ENCODE measurements at regions not wholly inside any gene's neighbourhood (a gene's known extent, or its start where the extent isn't known, plus 50 kb on each side); places are given as distances from the start of the nearest gene placed in this dataset.
A peak's percentile ranks its signal among the peaks of the same experiment; 100 is the strongest.
"Not testable (repeated sequence)": the region's sequence is repeated elsewhere in the genome, so short reads cannot be mapped to it uniquely, and the experiment has no call there.

- no peak for DNase-seq
These were observed 352.0 kb downstream of the FLRT2 start for GRCh38 chr14:85881935-85882334.

GRCh38 chr14:85878874-85879273, 348.9 kb downstream of the FLRT2 start:
- DNase-seq = no peak

DNA sequence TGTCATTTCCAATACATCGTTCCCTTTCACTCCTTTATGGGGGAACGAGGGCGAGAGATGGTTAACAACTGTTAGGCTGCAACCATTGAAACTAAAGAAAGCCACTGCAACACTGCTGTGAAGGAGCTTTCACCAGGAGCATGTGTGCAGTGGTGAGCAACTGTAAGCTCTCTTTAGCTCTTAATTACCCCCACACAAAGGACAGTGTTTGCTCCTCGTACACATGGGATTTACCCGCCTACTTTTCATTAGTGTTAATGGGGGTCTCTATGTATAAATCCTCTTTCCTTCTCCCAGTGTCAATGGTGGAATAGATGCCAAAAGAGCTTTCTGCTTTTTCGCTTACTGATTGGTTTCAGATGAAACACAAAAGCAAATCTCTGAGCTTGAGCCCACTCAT, 343.1 kb downstream of the FLRT2 start:
- DNase-seq = no peak

- no peak for DNase-seq
These were observed 337.5 kb downstream of the FLRT2 start for GRCh38 chr14:85867450-85867849.

- DNase-seq = no peak
These were observed 335.8 kb downstream of the FLRT2 start for GRCh38 chr14:85865701-85866100.

- no peak for DNase-seq
These were observed 328.7 kb downstream of the FLRT2 start for GRCh38 chr14:85858634-85859033.

DNA sequence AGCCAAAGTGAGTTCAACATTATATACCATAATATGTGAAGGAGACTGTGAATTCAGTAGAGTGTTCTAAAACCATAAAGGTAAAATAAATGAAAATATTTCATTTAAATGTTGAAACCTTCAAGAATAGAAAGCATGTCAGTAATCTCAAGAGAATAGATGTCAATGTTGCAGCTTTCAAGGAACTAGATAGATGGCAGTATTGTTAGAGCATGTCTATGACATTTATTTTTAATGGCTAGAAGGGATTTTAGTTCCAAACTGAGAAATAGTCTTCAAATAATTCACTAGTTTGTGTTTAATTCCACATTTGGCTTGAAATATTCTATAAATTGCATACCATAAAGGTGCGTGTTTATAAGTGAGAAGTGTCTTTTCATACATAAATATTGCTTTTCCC, 326.5 kb downstream of the FLRT2 start:
- no peak for DNase-seq

DNA sequence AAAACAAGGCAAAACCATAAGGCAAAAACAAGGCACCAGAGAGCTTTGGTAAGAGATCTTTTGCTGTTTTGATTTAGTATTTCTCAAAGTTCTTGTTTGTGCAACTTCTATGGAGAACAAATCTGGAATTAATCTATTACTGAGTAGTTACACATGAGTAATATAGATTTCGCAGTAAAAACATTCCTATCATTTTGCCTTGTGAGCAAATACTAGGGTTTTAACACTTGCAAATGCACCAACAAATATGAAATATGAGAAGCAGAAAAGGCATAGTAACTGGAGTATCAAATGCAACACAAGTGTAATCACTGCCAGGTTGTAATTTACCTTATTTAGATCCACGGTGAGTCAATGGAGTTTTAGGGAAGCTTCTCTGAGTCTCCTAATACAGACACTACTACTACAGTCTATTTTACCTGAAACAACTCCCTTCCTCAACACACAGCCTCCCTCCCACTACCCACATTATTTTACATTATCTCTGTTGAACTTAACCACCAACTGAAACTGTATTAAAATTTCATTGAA, 324.1 kb downstream of the FLRT2 start:
- no peak for DNase-seq

DNA sequence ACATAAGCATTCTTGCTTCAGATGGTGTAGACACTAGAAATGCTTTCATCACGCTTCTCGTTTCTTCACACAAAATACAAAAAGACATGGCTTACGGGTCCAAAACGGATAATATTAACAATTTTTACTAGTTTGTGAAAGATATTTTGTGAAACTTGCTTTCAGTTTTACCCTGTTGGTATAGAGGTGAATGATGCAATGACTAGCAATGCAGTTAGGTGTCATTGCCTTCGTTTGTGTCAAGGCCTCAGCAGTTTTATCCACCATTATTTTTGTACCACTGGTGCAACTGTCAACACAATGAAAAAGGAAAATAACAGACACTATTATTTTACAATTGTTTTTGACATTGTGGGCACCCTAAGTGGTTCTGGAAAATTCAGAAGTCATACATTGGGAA, 323.0 kb downstream of the FLRT2 start:
- no peak for DNase-seq

- DNase-seq = not testable (repeated sequence)
These were observed 322.2 kb downstream of the FLRT2 start for GRCh38 chr14:85852123-85852522.

DNA sequence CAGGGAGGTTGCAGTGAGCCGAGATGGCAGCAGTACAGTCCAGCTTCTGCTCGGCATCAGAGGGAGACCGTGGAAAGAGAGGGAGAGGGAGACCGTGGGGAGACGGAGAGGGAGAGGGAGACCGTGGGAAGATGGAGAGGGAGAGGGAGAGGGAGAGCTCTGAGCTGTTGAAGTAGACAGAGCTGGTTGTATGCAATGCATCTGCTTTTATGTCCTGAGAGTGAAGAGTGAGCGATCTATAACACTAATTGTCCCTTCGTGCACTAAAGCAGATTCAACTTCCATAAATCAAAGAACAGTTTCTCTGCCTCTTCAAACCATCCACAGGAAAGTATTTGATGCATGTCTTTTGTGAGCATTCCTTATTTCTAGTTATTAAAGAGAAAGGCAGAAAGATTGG, 300.6 kb downstream of the FLRT2 start:
- not testable (repeated sequence) for DNase-seq

DNA sequence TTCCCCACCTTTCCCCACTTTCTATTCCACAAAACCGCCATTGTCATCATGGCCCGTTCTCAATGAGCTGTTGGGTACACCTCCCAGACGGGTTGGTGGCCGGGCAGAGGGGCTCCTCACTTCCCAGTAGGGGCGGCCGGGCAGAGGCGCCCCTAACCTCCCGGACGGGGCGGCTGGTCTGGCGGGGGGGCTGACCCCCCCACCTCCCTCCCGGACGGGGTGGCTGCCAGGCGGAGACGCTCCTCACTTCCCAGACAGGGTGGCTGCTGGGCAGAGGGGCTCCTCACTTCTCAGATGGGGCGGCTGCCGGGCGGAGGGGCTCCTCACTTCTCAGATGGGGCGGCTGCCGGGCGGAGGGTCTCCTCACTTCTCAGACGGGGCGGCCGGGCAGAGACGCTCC, 299.7 kb downstream of the FLRT2 start:
- DNase-seq = not testable (repeated sequence)

DNA sequence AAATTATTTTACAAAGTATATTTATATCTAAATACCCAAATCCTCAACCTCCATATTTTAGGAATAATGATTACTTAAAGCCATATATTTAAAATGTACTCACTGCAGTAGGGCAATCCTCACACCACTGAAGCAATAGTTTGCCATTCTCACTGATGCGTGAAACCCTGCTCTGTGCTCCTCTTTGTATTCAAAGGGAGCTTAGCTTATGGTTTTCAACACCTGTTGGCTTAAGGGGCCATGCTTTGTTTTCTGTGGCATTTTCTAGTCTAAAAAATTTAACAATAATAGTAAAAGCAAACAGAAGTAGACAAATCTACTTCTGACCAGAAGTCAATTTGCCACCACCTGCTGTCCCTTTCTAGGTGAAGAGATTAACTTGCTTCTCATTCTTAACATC, 294.6 kb downstream of the FLRT2 start:
- no peak for DNase-seq

DNA sequence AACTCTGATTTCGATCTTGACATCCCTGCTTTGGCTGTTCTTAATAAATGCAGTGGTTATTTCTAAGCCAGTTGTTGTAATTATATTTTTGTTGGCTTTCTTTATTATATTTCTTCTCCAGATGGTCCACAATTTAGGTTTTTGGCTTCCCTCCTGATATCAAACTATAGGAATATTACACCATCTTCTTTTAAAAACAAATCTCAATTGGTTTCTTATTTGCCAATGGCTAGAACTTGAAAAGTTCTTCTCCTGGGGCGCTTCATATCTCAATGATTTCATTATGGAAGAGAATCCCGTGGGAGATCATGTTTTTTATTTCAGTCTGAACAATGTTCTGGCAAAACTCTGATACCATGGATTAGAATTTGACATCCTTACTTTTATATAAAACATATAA, 292.3 kb downstream of the FLRT2 start:
- DNase-seq = no peak

DNA sequence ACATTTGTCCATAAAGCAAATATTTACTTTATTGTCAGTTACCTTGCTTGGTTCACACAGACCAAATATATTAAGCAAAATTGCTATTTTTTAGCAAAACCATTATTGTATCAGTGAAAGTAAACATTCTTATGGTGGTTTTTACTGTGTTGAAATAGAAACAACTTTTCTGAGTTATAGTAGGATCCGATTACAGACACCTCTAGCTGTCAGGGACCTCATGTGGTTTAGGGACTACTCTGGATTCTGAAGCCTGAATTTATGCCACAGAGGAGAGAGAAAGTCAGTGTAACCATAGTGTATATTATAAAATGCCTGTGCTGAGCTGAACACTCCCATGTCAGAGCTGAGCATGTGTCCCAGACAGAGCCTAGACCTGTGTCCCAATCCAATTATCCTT, 287.5 kb downstream of the FLRT2 start:
- no peak for DNase-seq

DNA sequence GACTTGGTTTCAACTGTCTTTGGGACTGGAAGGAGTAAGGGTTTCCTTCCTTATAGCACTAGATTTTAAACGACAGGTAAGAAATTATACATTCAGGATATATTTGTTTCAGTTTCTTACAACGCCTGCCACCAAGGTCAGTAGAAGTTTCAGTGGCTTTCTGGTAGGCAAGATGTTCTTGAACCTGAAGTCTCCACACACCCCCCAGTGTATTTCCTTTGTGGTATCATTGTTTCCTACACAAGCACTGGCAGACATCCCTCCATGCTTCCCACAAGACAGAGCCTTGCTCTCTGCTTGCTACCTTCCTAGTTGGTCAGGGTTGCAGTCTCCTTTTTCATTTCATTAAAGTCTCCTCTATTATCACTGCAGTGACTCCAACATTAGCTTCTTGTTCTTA, 283.1 kb downstream of the FLRT2 start:
- DNase-seq = no peak

DNA sequence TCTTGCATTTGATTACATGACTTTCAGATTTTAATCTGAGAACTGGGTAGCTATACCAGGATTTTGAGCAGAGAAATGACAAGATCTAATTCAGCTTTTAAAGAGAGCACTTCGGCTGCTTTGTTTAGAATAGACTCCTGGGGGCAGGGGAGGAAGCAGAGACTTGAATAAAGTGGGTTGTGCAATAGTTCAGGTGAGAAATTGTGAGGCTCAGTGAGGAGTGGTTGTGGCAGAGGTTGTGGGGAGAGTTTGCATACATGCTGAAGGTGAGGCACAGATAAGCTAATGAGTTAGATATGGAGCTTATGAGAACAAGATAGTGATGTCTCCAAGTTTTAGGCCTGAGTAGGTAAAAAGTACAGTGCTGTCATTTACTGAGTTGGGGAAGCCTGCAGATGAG, 281.4 kb downstream of the FLRT2 start:
- no peak for DNase-seq

DNA sequence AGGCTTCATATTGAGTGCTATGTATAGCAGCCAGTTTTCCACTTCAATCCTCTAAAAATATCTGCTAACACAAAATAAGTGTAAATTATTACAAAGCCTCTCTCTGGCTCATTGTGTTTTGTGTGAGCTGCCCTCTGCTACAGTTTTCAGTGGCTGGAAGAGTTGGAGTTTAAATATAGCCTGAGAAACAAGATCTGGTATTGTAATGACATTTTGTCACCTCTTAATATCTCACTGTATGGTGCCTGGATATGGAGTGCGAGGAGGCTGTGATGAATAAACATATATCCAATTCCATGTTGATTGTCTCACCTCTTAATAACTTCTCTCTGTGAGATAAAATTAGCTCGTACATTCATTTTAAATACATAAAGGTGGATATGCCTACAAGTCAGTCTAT, 269.7 kb downstream of the FLRT2 start:
- no peak for DNase-seq

GRCh38 chr14:85798856-85799255, 268.9 kb downstream of the FLRT2 start:
- DNase-seq = no peak

DNA sequence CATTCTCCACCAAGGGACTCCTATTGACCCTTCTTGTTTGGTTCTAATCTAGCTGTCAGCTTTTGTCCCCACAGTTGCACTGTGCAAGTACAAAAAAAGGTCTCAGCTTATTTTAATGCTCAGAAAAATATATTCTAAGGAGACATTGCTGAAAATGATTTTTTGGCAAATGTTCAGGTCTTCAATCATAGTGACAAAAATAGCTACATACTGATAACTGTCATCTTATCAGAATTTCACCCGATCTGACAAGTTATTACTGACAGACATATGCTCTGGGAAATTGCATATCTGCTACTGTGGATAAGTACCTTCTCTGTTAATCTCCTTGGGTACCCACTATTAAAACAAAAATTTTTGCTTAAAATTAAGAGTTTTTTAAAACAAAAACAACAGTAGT, 263.6 kb downstream of the FLRT2 start:
- DNase-seq = no peak

DNA sequence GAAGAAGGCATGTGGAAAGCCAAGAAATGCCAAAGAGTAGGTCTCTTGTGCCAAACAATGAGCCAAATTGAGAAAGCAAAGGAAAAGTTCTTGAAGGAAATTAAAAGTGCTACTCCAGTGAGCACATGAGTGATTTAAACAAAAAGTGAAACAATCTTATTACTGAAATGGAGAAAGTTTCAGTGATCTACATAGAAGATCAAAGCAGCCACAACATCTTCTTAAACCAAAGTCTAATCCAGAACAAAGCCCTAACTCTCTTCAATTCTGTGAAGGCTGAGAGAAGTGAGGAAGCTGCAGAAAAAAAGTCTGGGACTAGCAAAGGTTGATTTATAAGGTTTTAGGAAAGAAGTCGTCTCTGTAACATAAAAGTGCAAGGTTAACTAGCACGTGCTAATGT, 259.6 kb downstream of the FLRT2 start:
- no peak for DNase-seq

GRCh38 chr14:85788470-85789233, 258.7 kb downstream of the FLRT2 start:
- peak in 1 of 2 donors; percentile 6 for DNase-seq

- no peak for DNase-seq
These were observed 236.4 kb downstream of the FLRT2 start for GRCh38 chr14:85766295-85766694.

GRCh38 chr14:85764822-85765221, 234.9 kb downstream of the FLRT2 start:
- no peak for DNase-seq

Measured in right lung (tissue), 2 donors.